SU-DHL-6 (cell line): ENCODE measurements at regions not wholly inside any gene's neighbourhood (a gene's known extent, or its start where the extent isn't known, plus 50 kb on each side); places are given as distances from the start of the nearest gene placed in this dataset.

Experiments used
- CTCF ChIP-seq: fragments of 200-600 bp; sonication (generic); IDR thresholded peaks from one replicate; pipeline ENCODE4 v1.5.1; 2017; ENCODE audit warnings: antibody characterized with exemption, mild to moderate bottlenecking, low read length, moderate library complexity; ENCODE audit not compliant: insufficient read depth, poor library complexity, severe bottlenecking
- EZH2phosphoT487 ChIP-seq: fragments of 200-600 bp; sonication (generic), shearing (Covaris generic); conservative IDR thresholded peaks from 2 replicates; pipeline ENCODE4 v1.6.1; 2018; ENCODE audit warnings: mild to moderate bottlenecking, antibody characterized with exemption, low read length, moderate library complexity, mixed read lengths

- TF ChIP-seq EZH2phosphoT487 (no peak), CTCF (no peak)
Measured at GRCh38 chr15:29994284-29994683, 88.5 kb upstream of the GOLGA8J start.
